ENCODE measurements at regions not wholly inside any gene's neighbourhood (a gene's known extent, or its start where the extent isn't known, plus 50 kb on each side); places are given as distances from the start of the nearest gene placed in this dataset.

DNA sequence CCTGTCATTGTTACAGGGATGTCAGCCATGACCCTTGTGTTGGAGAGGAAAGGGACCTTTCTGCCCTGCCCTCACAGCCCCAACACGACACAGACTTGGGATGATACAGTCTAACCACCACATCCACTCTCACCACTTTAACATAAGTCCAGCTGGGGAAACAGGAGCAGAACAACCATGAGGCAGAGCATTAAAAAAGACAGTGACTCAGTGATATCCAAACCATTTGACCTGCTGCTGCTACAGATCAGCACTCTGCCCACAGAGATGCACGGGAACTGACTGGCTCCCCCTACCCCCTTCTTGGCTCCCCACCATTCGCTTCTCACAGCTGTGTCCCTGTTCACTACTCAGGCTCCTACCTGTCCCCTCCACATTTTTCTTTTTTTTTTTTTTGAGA lies 458.6 kb downstream of the ZNF608 start:
- Histone ChIP-seq H3K9ac (no peak overlapping the region), H4K20me1 (no peaks in the 10 kb centered on the region), H3K36me3 (no peaks in the 10 kb centered on the region), H3K4me2 (no peak overlapping the region), H3K27me3 (no peaks in the 10 kb centered on the region), H3K4me1 (no peaks in the 10 kb centered on the region), H3K9me3 (replicated peaks in 1 of 11) (no peaks in the 10 kb centered on the region), H3K4me3 (no peak overlapping the region), H3K27ac (no peak overlapping the region)
- no peak for TF ChIP-seq Cebpa-rat (IDR thresholded peaks at IDR 0.05)

DNA sequence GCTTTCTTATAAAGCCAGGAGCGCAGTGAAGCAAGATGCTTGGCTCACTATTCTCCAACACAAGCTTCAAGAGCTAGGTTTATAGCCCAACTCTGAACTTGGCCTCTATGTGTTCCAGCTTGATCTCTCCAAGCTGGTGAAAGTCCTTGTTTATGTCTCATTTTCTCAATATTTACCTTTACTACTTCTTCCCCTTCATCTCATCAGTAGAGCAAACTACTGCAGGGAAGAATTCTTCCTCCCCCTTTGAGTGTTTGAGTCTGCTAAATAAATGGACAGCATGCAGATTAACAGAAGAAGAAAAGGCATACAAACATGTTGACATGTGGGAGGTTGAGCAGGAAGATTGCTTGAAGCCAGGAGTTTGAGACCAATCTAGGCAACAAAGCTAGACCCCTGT lies 460.7 kb downstream of the ZNF608 start:
- Histone ChIP-seq H3K36me3 (no peaks in the 10 kb centered on the region), H3K4me3 (no peak overlapping the region), H3K27me3 (no peaks in the 10 kb centered on the region), H4K20me1 (no peaks in the 10 kb centered on the region), H3K9ac (no peak overlapping the region), H3K4me1 (no peaks in the 10 kb centered on the region), H3K4me2 (no peak overlapping the region), H3K27ac (no peak overlapping the region), H3K9me3 (replicated peaks in 1 of 11) (no peaks in the 10 kb centered on the region)
- TF ChIP-seq Cebpa-rat (IDR thresholded peaks at IDR 0.05) = no peak

DNA sequence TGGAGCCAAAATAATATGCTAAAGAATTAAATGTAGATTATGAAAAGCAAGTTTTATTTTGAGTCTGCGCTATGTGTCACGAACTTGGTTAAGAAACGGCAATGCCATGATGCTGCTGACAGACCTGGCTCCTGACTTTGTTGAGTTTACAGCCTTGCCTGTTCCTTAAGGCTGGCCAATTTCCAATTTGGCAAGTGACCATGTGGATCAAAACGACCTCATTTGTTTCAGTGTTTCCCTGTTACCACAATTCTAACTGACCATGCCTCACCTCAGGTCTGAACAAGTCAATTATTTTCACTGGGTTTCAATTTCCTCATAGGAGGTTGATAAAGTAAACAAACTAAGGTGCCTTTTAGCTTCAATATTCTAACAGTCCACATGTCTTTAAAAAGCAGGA lies 461.4 kb downstream of the ZNF608 start:
- Histone ChIP-seq H4K20me1 (no peaks in the 10 kb centered on the region), H3K27me3 (no peaks in the 10 kb centered on the region), H3K36me3 (no peaks in the 10 kb centered on the region), H3K4me2 (no peak overlapping the region), H3K4me3 (no peak overlapping the region), H3K4me1 (no peaks in the 10 kb centered on the region), H3K27ac (no peak overlapping the region), H3K9ac (no peak overlapping the region), H3K9me3 (replicated peaks in 1 of 11) (no peaks in the 10 kb centered on the region)
- TF ChIP-seq Cebpa-rat (IDR thresholded peaks at IDR 0.05) = no peak

DNA sequence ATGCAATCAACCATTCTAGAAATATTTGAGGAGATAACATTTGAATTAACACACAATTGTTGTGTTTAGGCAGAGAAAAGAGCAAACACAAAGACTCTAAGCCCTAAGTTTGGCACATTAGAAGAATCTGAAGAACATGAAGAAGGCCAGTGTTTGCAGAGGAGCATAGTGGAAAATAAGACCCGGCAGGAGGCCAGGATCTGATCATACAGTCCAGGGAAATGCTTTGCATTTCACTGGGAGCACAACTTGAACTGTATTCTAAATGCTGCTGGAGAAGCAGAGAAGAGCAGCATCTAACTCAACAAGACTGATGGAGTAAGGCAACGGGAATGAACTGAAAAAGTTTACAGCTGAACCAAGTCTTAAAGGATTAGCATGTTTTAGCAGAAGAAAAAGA lies 463.4 kb downstream of the ZNF608 start:
- no peak overlapping the region for H3K9ac ChIP-seq
- H3K4me1 ChIP-seq = no peaks in the 10 kb centered on the region
- no peak for TF ChIP-seq Cebpa-rat (IDR thresholded peaks at IDR 0.05)
- no peaks in the 10 kb centered on the region for H3K9me3 ChIP-seq (replicated peaks in 1 of 11)
- no peak overlapping the region for H3K4me2 ChIP-seq
- H4K20me1 ChIP-seq = no peaks in the 10 kb centered on the region
- no peak overlapping the region for H3K27ac ChIP-seq
- no peaks in the 10 kb centered on the region for H3K36me3 ChIP-seq
- no peak overlapping the region for H3K4me3 ChIP-seq
- no peaks in the 10 kb centered on the region for H3K27me3 ChIP-seq

DNA sequence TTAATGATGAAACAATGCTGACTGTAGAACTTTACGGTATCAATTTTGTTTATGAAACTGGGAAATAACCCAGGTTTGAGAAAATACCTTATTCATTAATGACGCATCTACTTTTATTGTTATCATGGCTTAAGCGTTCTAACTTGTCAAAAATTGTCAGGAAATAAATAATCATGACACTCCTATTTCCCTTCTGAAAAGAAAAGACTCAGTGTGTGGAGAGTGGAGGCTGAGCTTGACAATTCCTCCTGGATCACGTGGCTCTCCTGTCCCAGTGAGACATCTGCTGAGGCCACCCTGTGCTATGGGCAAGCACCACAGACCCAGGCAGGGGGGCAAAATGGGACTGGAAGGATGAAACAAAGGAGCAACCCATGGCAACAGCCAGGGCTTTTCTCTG lies 466.4 kb downstream of the ZNF608 start:
- Histone ChIP-seq H3K36me3 (no peaks in the 10 kb centered on the region), H3K4me3 (no peak overlapping the region), H3K4me1 (no peaks in the 10 kb centered on the region), H3K27me3 (no peaks in the 10 kb centered on the region), H3K4me2 (no peak overlapping the region), H3K27ac (no peak overlapping the region), H4K20me1 (no peaks in the 10 kb centered on the region), H3K9ac (no peak overlapping the region), H3K9me3 (replicated peaks in 1 of 11) (no peaks in the 10 kb centered on the region)
- TF ChIP-seq Cebpa-rat (IDR thresholded peaks at IDR 0.05) = no peak

DNA sequence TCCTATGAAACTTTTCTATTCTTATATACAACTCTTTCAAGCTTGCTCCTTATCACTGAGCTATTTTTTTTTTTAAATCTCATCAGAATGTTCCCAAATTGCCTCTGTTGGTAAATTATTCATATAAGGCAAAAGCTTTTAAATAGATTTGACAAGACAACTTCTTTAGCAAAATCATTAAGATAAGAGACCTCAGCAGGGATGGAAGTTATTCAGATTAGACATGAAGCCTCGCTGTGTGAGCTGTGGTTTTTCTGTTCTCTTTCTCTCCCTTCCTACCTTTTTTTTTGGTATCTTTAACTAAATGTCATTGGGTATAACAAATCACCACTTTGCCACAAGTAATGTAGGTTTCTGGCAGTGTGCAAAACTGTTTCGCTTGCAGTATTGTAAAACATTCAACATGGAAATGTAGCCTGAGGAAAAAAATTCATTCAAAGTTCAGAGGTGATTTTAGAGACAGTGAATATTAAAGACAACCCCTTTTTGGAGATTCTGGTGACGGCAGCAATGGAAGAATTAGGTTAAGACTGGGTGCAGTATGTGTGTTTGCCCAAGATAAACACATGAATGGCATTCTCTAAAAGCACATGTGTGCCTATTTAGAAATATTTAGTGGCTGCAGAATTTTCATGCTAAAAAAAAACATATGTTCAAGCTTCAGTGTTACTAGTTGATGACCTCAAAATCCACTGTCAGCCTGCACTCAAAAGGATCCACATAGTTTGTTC lies 467.1 kb downstream of the ZNF608 start:
- no peaks in the 10 kb centered on the region for H3K4me1 ChIP-seq

DNA sequence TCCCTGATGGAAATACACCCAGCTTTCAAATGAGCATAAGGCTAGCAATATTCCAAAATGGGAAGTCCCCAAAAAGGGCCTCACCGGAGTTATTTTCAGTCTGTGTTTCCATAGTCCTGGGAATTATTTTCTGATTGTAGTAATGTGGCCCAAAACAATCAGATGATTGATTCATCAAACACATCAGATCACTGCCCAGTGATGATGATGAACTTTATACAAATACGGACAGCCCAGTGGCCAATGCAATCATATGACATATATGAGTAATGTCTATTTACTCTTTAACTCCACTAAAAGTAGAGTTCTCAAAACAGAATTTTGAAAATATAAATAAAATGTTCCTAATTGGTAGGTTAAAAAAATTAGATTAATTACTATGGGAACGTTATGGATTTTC lies 467.8 kb downstream of the ZNF608 start:
- H3K4me1 ChIP-seq = no peaks in the 10 kb centered on the region
- no peaks in the 10 kb centered on the region for H4K20me1 ChIP-seq
- no peak overlapping the region for H3K9ac ChIP-seq
- H3K27ac ChIP-seq = no peak overlapping the region
- H3K4me2 ChIP-seq = no peak overlapping the region
- H3K36me3 ChIP-seq = no peaks in the 10 kb centered on the region
- H3K27me3 ChIP-seq = no peaks in the 10 kb centered on the region
- H3K9me3 ChIP-seq (replicated peaks in 1 of 11) = no peaks in the 10 kb centered on the region
- no peak overlapping the region for H3K4me3 ChIP-seq
- TF ChIP-seq Cebpa-rat (IDR thresholded peaks at IDR 0.05) = no peak

More for the DNA sequence above, 467.1 kb downstream of the ZNF608 start:
- no peak overlapping the region for H3K27ac ChIP-seq
- no peak overlapping the region for H3K4me3 ChIP-seq
- H3K4me2 ChIP-seq = no peak overlapping the region
- no peak for TF ChIP-seq Cebpa-rat (IDR thresholded peaks at IDR 0.05)
- H4K20me1 ChIP-seq = no peaks in the 10 kb centered on the region
- no peaks in the 10 kb centered on the region for H3K9me3 ChIP-seq (replicated peaks in 1 of 11)
- no peak overlapping the region for H3K9ac ChIP-seq
- H3K36me3 ChIP-seq = no peaks in the 10 kb centered on the region
- no peaks in the 10 kb centered on the region for H3K27me3 ChIP-seq

DNA sequence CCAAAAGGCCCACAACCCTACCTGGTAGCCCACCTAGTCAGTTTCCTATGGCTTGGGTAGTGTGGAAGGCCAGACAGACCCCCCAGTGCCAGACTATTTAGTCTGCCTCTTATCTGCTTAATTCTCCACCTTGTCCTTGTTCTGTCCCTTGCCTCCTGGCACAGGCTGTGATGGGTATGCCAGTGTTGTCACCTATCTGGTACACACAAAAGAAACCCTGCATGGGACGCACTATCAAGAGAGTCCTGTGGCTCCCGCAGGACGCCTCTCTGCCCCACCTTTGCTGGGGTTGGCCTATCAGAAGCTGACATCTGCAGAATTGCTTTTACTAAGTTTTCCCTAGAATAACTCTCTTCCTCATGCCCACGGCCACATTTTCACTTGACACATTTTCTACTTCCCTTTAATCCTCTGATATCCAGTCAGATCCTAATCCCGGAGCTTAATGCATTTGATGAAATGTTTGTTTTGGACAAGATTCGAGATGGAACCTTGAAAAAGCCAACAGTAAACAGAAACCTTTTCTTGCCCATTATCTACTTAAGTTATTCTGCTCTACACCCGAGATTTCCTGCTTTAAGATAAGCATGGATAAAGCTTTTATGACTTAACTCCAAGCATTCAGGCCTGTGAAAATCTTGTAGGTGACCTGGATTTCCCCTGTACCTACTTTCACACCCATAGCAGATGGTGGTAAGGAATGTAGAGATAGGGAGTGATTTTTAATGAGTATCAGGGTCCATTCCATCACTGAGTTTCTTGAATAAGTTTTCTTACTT lies 468.5 kb downstream of the ZNF608 start:
- Histone ChIP-seq H4K20me1 (no peaks in the 10 kb centered on the region), H3K4me3 (no peak overlapping the region), H3K9ac (no peak overlapping the region), H3K36me3 (no peaks in the 10 kb centered on the region), H3K4me2 (no peak overlapping the region), H3K27ac (no peak overlapping the region), H3K27me3 (no peaks in the 10 kb centered on the region), H3K9me3 (replicated peaks in 1 of 11) (no peaks in the 10 kb centered on the region), H3K4me1 (no peaks in the 10 kb centered on the region)
- TF ChIP-seq Cebpa-rat (IDR thresholded peaks at IDR 0.05) = no peak

DNA sequence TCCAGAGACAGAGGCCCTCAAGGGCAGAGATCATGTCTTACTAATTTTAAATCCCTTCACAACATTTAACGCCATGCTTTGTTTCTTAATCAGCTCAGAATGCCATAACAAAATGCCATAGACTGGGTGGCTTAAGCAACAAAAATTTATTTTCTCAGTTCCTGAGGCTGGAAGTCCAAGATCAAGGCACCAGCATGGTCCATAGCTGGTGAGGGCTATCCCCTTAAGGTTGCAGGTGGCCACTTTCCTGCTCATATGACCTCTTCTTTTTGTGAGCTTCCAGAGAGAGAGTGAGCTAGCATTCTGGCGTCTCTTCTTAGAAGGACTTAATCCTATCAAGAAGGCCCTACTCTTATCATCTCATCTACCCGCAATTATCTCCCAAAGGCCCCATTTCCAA lies 470.3 kb downstream of the ZNF608 start:
- no peaks in the 10 kb centered on the region for H3K27me3 ChIP-seq
- no peak overlapping the region for H3K27ac ChIP-seq
- H3K9me3 ChIP-seq (replicated peaks in 1 of 11) = no peaks in the 10 kb centered on the region
- H4K20me1 ChIP-seq = no peaks in the 10 kb centered on the region
- H3K9ac ChIP-seq = no peak overlapping the region
- no peaks in the 10 kb centered on the region for H3K36me3 ChIP-seq
- H3K4me2 ChIP-seq = no peak overlapping the region
- TF ChIP-seq Cebpa-rat (IDR thresholded peaks at IDR 0.05) = no peak
- no peaks in the 10 kb centered on the region for H3K4me1 ChIP-seq
- no peak overlapping the region for H3K4me3 ChIP-seq

DNA sequence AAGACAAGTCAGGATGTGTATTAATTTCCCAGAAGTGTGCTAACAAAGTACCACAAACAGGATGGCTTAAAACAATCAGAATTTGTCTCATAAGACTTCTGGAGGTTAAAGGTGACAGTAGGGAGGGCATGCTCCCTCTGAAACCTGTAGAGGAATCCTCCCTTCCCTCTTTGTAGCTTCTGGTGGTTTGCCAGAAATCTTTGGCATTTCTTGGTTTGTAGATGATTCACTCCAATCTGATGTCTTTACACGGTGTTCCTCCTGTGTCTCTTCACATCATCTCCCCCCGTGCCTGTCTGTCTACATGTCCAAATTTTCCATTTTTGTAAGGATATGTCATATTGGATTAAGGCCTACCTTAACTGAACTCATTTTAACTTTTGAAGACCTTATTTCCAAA lies 471.5 kb downstream of the ZNF608 start:
- no peak overlapping the region for H3K27ac ChIP-seq
- no peaks in the 10 kb centered on the region for H3K27me3 ChIP-seq
- no peaks in the 10 kb centered on the region for H4K20me1 ChIP-seq
- H3K4me2 ChIP-seq = no peak overlapping the region
- no peaks in the 10 kb centered on the region for H3K36me3 ChIP-seq
- no peak for TF ChIP-seq Cebpa-rat (IDR thresholded peaks at IDR 0.05)
- no peaks in the 10 kb centered on the region for H3K9me3 ChIP-seq (replicated peaks in 1 of 11)
- no peak overlapping the region for H3K9ac ChIP-seq
- no peaks in the 10 kb centered on the region for H3K4me1 ChIP-seq
- H3K4me3 ChIP-seq = no peak overlapping the region
